Sigmoid colon (tissue), 4 donors: ENCODE measurements at regions not wholly inside any gene's neighbourhood (a gene's known extent, or its start where the extent isn't known, plus 50 kb on each side); places are given as distances from the start of the nearest gene placed in this dataset.

Experiments
- CTCF ChIP-seq, 4 experiments: fragments of 450-650 bp in 3 of 4; fragments of 200-600 bp in 1 of 4; IDR thresholded peaks; one replicate each; pipeline ENCODE4 v1.5.1; 2016 to 2019; ENCODE audit warnings: antibody characterized with exemption in 4 of 4, mild to moderate bottlenecking in 3 of 4, moderate library complexity in 2 of 4
- EP300 ChIP-seq, 4 donors: sonication (generic); formaldehyde crosslinking; IDR thresholded peaks; one replicate each; pipeline ENCODE4 v1.6.1; 2017; ENCODE audit warnings: antibody characterized with exemption in 4 of 4
- POLR2A ChIP-seq, 2 donors: fragments of 450-650 bp; IDR thresholded peaks; one replicate each; pipeline ENCODE4 v1.6.1; 2016; ENCODE audit warnings: antibody characterized with exemption in 2 of 2, mild to moderate bottlenecking in 2 of 2, moderate library complexity in 2 of 2

DNA sequence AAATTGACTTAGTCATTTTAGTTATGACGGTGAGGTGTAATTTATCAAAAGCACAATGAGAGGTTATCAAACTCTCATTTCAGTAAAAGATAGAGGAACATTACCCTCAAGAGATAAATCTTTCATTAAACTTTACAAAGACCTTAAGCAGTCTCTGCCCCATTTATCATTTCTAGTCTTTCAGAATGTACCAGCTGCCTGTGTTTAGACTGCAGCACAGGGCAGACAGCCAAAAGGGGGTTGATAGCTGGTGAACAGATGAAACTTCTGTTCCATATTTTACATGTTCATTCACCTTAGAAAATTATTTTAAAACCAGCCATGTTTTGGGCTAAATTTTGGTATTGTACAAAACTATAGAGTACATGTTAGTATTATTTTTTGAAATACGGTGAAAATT, 514.6 kb upstream of the CNTN3 start:
- no peak for TF ChIP-seq CTCF (IDR thresholded peaks at IDR 0.05)
- TF ChIP-seq EP300 (IDR thresholded peaks at IDR 0.05) = no peak
- TF ChIP-seq POLR2A (IDR thresholded peaks at IDR 0.05) = no peak
